ENCODE measurements at regions not wholly inside any gene's neighbourhood (a gene's known extent, or its start where the extent isn't known, plus 50 kb on each side); places are given as distances from the start of the nearest gene placed in this dataset.

DNA sequence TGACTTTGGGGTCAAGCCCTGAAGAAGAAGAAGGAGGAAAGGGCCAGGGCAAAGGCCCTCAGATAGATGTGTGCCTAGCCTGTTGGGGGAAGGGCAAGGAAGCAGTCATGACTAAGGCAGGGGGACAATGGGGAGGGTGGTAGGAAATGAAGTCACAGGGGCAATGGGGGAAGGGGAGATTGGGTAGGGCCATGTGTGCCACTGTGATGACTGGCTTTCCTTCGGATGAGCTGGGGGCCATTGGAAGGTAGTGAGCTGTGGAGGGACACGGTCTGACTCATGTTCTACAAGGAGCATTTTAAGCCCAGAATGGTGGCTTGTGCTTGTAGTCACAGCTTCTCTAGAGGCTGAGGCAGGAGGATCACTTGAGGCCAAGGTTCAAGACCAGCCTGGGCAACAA, 642.0 kb downstream of the MID1IP1 start:
- no peak overlapping the region for H3K27ac Mint-ChIP-seq
- ATAC-seq (ENCODE audit: low read depth in 2 of 2), result no peak
- no peak overlapping the region for H3K4me3 ChIP-seq (ENCODE audit: low read depth, low read length)

DNA sequence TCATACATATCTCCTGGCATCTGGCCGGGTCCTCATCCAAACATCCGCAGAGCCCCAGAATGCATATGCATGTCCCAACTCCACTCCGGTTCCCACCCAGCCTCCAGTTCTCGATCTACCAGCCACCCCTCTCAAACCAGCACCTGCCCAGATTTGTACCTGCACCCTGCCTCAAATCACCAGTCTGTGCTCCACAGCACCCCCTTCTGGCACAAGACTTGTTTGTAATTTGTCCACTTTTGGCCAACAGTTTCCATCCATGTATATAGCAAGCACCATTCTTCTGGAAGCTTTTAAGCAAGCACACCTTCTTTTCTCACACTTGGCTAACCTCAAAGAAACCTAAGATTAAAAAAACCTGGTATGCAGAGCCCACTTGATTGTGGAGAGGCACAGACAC, 644.1 kb downstream of the MID1IP1 start:
- H3K4me1 ChIP-seq (ENCODE audit: control insufficient read depth, insufficient read depth, low read length, poor library complexity, severe bottlenecking), result peaks cover 17% of the 10 kb centered on the region
- no peaks in the 10 kb centered on the region for H3K36me3 ChIP-seq (ENCODE audit: control insufficient read depth, insufficient read depth, low read length)
- ATAC-seq (ENCODE audit: low read depth in 2 of 2), result no peak
- H3K27me3 Mint-ChIP-seq, result no peaks in the 10 kb centered on the region
- H3K36me3 Mint-ChIP-seq, result no peaks in the 10 kb centered on the region
- H3K4me3 Mint-ChIP-seq, result no peak overlapping the region
- peak overlapping the region in 1 of 3 donors; percentile 2 for H3K27ac Mint-ChIP-seq
- H3K4me3 ChIP-seq (ENCODE audit: low read depth, low read length), result no peak overlapping the region
- peaks cover 0 to 61% (median 24%) of the 10 kb centered on the region in 4 donors for H3K4me1 Mint-ChIP-seq
- no peaks in the 10 kb centered on the region for H3K27me3 ChIP-seq (ENCODE audit: control insufficient read depth, insufficient read depth, low read length)
- no peak overlapping the region for H3K27ac ChIP-seq (ENCODE audit: insufficient read depth, low read length, poor library complexity, severe bottlenecking)
- peak; percentile 4 to 56 (median 29) for DNase-seq
- H3K9me3 ChIP-seq (ENCODE audit: control insufficient read depth in 2 of 2, low read length in 2 of 2), result no peaks in the 10 kb centered on the region
- H3K9me3 Mint-ChIP-seq, result peaks cover 0 to 4% (median 0%) of the 10 kb centered on the region in 7 donors

More for the DNA sequence above, 642.0 kb downstream of the MID1IP1 start:
- peaks cover 16% of the 10 kb centered on the region for H3K4me1 ChIP-seq (ENCODE audit: control insufficient read depth, insufficient read depth, low read length, poor library complexity, severe bottlenecking)
- no peaks in the 10 kb centered on the region for H3K9me3 ChIP-seq (ENCODE audit: control insufficient read depth in 2 of 2, low read length in 2 of 2)
- no peaks in the 10 kb centered on the region for H3K36me3 ChIP-seq (ENCODE audit: control insufficient read depth, insufficient read depth, low read length)
- DNase-seq, result no peak
- H3K27me3 ChIP-seq (ENCODE audit: control insufficient read depth, insufficient read depth, low read length), result no peaks in the 10 kb centered on the region
- H3K4me3 Mint-ChIP-seq, result no peak overlapping the region
- H3K4me1 Mint-ChIP-seq, result peaks cover 0 to 52% (median 19%) of the 10 kb centered on the region in 4 donors
- H3K36me3 Mint-ChIP-seq, result peaks cover under 1% of the 10 kb centered on the region
- H3K9me3 Mint-ChIP-seq, result peaks cover 0 to 4% (median 0%) of the 10 kb centered on the region in 7 donors
- H3K27me3 Mint-ChIP-seq, result no peaks in the 10 kb centered on the region
- no peak overlapping the region for H3K27ac ChIP-seq (ENCODE audit: insufficient read depth, low read length, poor library complexity, severe bottlenecking)

DNA sequence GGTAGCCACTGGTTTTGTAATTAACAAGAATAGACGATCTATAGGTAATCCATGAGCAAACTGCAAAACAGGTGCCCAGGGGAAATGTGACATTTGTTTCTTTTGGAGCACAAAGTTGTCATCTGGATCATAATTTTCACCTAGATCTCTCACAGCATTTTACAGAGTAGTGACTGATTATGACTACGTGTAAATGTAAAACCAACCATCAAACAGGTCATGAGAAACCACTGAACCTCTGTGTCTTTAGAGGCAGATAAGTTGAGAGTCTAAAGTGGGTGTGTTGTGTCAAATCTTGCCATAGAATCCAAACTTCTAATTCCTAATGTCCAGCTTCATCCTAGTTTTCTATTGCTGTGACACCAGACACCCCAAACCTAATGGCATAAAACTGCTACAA, 648.1 kb downstream of the MID1IP1 start:
- ATAC-seq (ENCODE audit: low read depth in 2 of 2) (no peak), DNase-seq (no peak)
- peaks cover 0 to 53% (median 23%) of the 10 kb centered on the region in 4 donors for H3K4me1 Mint-ChIP-seq
- Histone ChIP-seq H3K9me3 (ENCODE audit: control insufficient read depth in 2 of 2, low read length in 2 of 2) (no peaks in the 10 kb centered on the region), H3K4me1 (ENCODE audit: control insufficient read depth, insufficient read depth, low read length, poor library complexity, severe bottlenecking) (peaks cover 16% of the 10 kb centered on the region), H3K27me3 (ENCODE audit: control insufficient read depth, insufficient read depth, low read length) (no peaks in the 10 kb centered on the region), H3K4me3 (ENCODE audit: low read depth, low read length) (no peak overlapping the region), H3K36me3 (ENCODE audit: control insufficient read depth, insufficient read depth, low read length) (no peaks in the 10 kb centered on the region), H3K27ac (ENCODE audit: insufficient read depth, low read length, poor library complexity, severe bottlenecking) (no peak overlapping the region)
- peaks cover 0 to 2% (median 0%) of the 10 kb centered on the region in 7 donors for H3K9me3 Mint-ChIP-seq
- H3K27ac Mint-ChIP-seq, result peak overlapping the region in 1 of 3 donors; percentile 53
- no peaks in the 10 kb centered on the region for H3K36me3 Mint-ChIP-seq
- H3K4me3 Mint-ChIP-seq, result no peak overlapping the region
- H3K27me3 Mint-ChIP-seq, result no peaks in the 10 kb centered on the region

DNA sequence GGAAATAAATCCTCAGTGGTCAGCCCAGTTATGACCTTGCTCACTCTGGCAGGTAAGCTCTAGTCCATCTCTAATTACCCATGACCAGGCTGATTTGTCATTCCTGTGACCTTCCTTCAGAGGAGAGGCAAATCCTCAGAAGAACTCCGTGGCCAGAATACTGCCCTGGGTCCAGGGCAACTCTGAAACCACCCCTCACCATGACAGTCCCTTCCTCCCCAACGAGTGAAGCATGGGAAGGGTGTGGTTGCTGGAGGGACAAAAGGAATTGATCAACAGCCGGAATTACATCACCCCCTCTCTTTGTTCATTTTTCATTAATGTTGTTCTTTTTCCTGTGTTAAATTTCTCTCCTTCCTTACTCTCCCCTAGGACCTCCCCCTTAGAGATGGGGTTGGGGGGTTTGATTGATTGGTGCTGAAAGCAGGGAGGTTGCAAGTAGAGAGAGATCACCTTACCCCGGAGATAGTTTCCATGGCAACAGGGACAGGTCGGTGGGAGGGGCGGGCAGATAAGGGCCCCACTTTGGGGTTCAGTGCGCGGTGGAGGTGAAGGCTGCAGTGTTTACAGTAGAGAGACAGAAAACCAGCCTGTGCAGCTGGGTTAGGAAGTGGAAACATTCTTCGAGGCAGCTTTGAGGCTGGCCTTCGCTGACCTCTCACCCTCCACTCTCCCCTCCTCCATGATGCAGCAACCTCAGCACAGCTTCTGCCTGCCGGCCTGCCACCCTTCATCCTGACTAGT, 647.4 kb downstream of the BCOR start:
- H3K4me3 Mint-ChIP-seq, result peak overlapping the region in 3 of 4 donors; percentile 10 to 55 (median 51)
- H3K4me1 Mint-ChIP-seq, result peaks cover 0 to 50% (median 20%) of the 10 kb centered on the region in 4 donors
- H3K4me1 ChIP-seq (ENCODE audit: control insufficient read depth, insufficient read depth, low read length, poor library complexity, severe bottlenecking), result peaks cover 16% of the 10 kb centered on the region

DNA sequence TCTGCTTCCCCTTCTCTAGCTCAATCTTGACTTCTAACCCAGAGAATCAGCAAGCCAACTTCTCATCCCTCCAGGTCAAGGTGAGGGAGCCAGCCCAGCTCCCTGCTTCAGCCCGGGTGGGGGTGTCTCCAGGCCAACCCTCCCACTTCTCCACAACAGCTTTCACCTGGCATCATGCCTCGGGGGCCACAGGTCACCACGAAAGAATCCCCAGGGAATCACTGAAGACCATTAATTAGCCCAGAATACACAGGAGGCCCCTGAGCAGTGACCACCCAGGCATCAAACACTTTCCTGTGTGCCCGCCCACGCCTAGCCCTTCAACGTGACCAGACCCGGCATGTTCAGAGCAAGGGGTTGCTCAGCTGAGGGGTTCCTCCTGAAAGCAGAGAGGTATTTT, 646.7 kb downstream of the BCOR start:
- no peaks in the 10 kb centered on the region for H3K27me3 ChIP-seq (ENCODE audit: control insufficient read depth, insufficient read depth, low read length)
- Mint-ChIP-seq H3K27ac (peak overlapping the region; percentile 69 to 96 (median 87)), H3K4me3 (peak overlapping the region in 2 of 4 donors; percentile 51 to 63), H3K9me3 (peaks cover 0 to 2% (median 0%) of the 10 kb centered on the region in 7 donors), H3K27me3 (no peaks in the 10 kb centered on the region), H3K4me1 (peaks cover 0 to 47% (median 18%) of the 10 kb centered on the region in 4 donors), H3K36me3 (no peaks in the 10 kb centered on the region)
- no peak for DNase-seq
- no peak overlapping the region for H3K4me3 ChIP-seq (ENCODE audit: low read depth, low read length)
- no peak overlapping the region for H3K27ac ChIP-seq (ENCODE audit: insufficient read depth, low read length, poor library complexity, severe bottlenecking)
- H3K4me1 ChIP-seq (ENCODE audit: control insufficient read depth, insufficient read depth, low read length, poor library complexity, severe bottlenecking), result peaks cover 16% of the 10 kb centered on the region
- H3K36me3 ChIP-seq (ENCODE audit: control insufficient read depth, insufficient read depth, low read length), result no peaks in the 10 kb centered on the region
- no peak for ATAC-seq (ENCODE audit: low read depth in 2 of 2)
- H3K9me3 ChIP-seq (ENCODE audit: control insufficient read depth in 2 of 2, low read length in 2 of 2), result no peaks in the 10 kb centered on the region

More for the DNA sequence above, 647.4 kb downstream of the BCOR start:
- peak overlapping the region; percentile 33 for H3K27ac ChIP-seq (ENCODE audit: insufficient read depth, low read length, poor library complexity, severe bottlenecking)
- DNase-seq (peak; percentile 2 to 40 (median 35)), ATAC-seq (ENCODE audit: low read depth in 2 of 2) (peak; percentile 43 to 52)
- H3K27me3 ChIP-seq (ENCODE audit: control insufficient read depth, insufficient read depth, low read length), result no peaks in the 10 kb centered on the region
- peaks cover 0 to 2% (median 0%) of the 10 kb centered on the region in 7 donors for H3K9me3 Mint-ChIP-seq
- H3K27me3 Mint-ChIP-seq, result no peaks in the 10 kb centered on the region
- no peaks in the 10 kb centered on the region for H3K36me3 ChIP-seq (ENCODE audit: control insufficient read depth, insufficient read depth, low read length)
- no peak overlapping the region for H3K4me3 ChIP-seq (ENCODE audit: low read depth, low read length)
- H3K27ac Mint-ChIP-seq, result peak overlapping the region; percentile 69 to 96 (median 87)
- no peaks in the 10 kb centered on the region for H3K9me3 ChIP-seq (ENCODE audit: control insufficient read depth in 2 of 2, low read length in 2 of 2)
- H3K36me3 Mint-ChIP-seq, result no peaks in the 10 kb centered on the region

DNA sequence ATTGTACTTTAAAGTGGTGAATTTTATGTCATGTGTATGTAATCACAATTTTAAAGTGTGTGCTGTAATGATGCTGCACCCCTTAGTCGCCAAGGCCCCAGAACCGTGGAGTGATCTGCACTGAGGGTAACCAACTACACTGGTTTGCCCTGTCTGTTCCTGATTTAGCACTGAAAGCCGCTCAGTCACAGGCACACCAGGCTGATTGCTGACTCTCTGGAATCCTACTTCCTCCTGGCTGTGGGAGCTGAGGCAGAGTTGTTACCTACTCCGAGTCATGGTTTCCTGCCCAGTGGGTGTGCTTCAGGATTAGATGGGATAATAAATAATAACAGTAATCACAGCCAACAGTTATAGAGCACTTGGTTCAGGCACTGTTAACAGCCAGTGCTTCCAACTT, 645.4 kb downstream of the BCOR start:
- H3K27ac Mint-ChIP-seq, result no peak overlapping the region
- H3K4me1 ChIP-seq (ENCODE audit: control insufficient read depth, insufficient read depth, low read length, poor library complexity, severe bottlenecking), result peaks cover 16% of the 10 kb centered on the region
- peaks cover 0 to 42% (median 18%) of the 10 kb centered on the region in 4 donors for H3K4me1 Mint-ChIP-seq
- H3K27ac ChIP-seq (ENCODE audit: insufficient read depth, low read length, poor library complexity, severe bottlenecking), result no peak overlapping the region
- H3K27me3 Mint-ChIP-seq, result no peaks in the 10 kb centered on the region
- ATAC-seq (ENCODE audit: low read depth in 2 of 2) (no peak), DNase-seq (no peak)
- no peaks in the 10 kb centered on the region for H3K27me3 ChIP-seq (ENCODE audit: control insufficient read depth, insufficient read depth, low read length)
- H3K9me3 Mint-ChIP-seq, result peaks cover 0 to 2% (median 0%) of the 10 kb centered on the region in 7 donors
- H3K4me3 Mint-ChIP-seq, result no peak overlapping the region
- no peaks in the 10 kb centered on the region for H3K36me3 ChIP-seq (ENCODE audit: control insufficient read depth, insufficient read depth, low read length)
- no peaks in the 10 kb centered on the region for H3K9me3 ChIP-seq (ENCODE audit: control insufficient read depth in 2 of 2, low read length in 2 of 2)
- H3K4me3 ChIP-seq (ENCODE audit: low read depth, low read length), result no peak overlapping the region
- no peaks in the 10 kb centered on the region for H3K36me3 Mint-ChIP-seq

DNA sequence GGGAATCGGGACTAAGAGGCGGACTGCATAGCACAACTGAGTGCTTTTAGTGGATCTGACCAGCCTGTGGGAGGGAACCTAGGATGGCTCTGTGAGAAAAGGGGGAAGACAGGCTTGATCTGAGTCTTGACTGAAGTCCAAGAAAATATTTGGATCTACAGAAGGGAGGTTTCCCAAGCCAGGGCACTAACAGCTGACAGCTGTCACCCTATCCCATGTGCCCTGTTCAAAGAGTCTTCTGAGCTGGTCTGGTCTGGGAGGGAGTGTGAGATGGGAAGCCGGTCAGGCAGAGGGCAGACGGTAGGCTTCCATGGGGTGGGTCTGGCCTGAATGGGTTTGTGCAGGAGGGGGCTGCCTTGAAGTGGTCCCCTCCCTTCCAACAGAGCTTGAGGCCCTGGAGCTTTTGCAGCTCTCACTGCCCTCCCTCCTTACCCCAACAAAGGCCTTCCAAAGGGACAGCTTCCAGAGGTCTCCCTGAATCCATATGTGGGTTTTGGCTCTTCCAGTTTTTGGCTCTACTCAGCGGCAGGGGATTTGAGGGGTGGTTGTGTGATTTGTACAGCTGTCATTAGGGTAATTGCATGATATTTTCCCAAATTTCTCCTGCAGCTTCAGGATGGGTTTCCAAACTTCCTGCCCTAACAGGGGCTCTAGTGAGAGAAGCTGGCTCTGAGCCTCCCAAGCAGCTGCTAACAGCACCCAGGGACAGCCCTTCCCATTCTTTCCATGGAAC, 643.7 kb downstream of the BCOR start:
- no peaks in the 10 kb centered on the region for H3K27me3 ChIP-seq (ENCODE audit: control insufficient read depth, insufficient read depth, low read length)
- H3K4me1 ChIP-seq (ENCODE audit: control insufficient read depth, insufficient read depth, low read length, poor library complexity, severe bottlenecking), result peaks cover 13% of the 10 kb centered on the region
- Mint-ChIP-seq H3K27ac (no peak overlapping the region), H3K4me3 (no peak overlapping the region), H3K36me3 (no peaks in the 10 kb centered on the region), H3K27me3 (no peaks in the 10 kb centered on the region), H3K9me3 (peaks cover 0 to 2% (median 0%) of the 10 kb centered on the region in 7 donors), H3K4me1 (peaks cover 0 to 26% (median 7%) of the 10 kb centered on the region in 4 donors)
- no peak overlapping the region for H3K4me3 ChIP-seq (ENCODE audit: low read depth, low read length)
- DNase-seq (no peak), ATAC-seq (ENCODE audit: low read depth in 2 of 2) (no peak)
- no peak overlapping the region for H3K27ac ChIP-seq (ENCODE audit: insufficient read depth, low read length, poor library complexity, severe bottlenecking)
- no peaks in the 10 kb centered on the region for H3K9me3 ChIP-seq (ENCODE audit: control insufficient read depth in 2 of 2, low read length in 2 of 2)
- H3K36me3 ChIP-seq (ENCODE audit: control insufficient read depth, insufficient read depth, low read length), result no peaks in the 10 kb centered on the region

All from CD4-positive, CD25-positive, alpha-beta regulatory T cell (primary cell).